H1 (cell line): ENCODE measurements at regions not wholly inside any gene's neighbourhood (a gene's known extent, or its start where the extent isn't known, plus 50 kb on each side); places are given as distances from the start of the nearest gene placed in this dataset.

Source experiments
- CTCF ChIA-PET: fragments of 300-600 bp; sonication (Branson Sonifier 250); formaldehyde crosslinking; loops from one replicate; lab custom pipeline; 2021; ENCODE audit not compliant: partially characterized antibody; lab: Charles Lee
- POLR2A ChIA-PET: fragments of 300-600 bp; sonication (Branson Sonifier 250); formaldehyde crosslinking; loops from one replicate; lab custom pipeline; 2021; ENCODE audit warnings: inconsistent platforms; ENCODE audit not compliant: partially characterized antibody; lab: Charles Lee
- DNase-seq, 2 experiments: peaks; one replicate each; pipeline versions ENCODE4 v3.0.0 to v3.0.0-alpha.2; 2010 to 2022; ENCODE audit warnings: low spot score in 2 of 2, low read depth in 1 of 2, mixed read lengths in 1 of 2
- FAIRE-seq: peaks from 2 replicates; lab custom pipeline; 2011; peaks lifted over from hg19 to GRCh38; lab: Jason Lieb, UNC
- H2AFZ ChIP-seq: 2 replicates; pipeline ENCODE4 v1.8.1; 2012; ENCODE audit warnings: low read length, inconsistent platforms
- H2AK5ac ChIP-seq: 2 replicates; pipeline ENCODE4 v1.6.1; 2013; ENCODE audit warnings: low read depth, low read length
- H2BK120ac ChIP-seq: replicated peaks from 2 replicates; pipeline ENCODE3; 2013; ENCODE audit warnings: low read depth, low read length, inconsistent platforms
- H2BK12ac ChIP-seq: 2 replicates; pipeline ENCODE4 v1.6.1; 2013; ENCODE audit warnings: low read depth, low read length
- H2BK15ac ChIP-seq: 2 replicates; pipeline ENCODE4 v1.6.1; 2013; ENCODE audit warnings: low read length
- H2BK20ac ChIP-seq: 2 replicates; pipeline ENCODE4 v1.6.1; 2013; ENCODE audit warnings: low read length
- H2BK5ac ChIP-seq: 2 replicates; pipeline ENCODE4 v1.6.1; 2013; ENCODE audit warnings: low read depth, low read length
- H3K14ac ChIP-seq: 2 replicates; pipeline ENCODE4 v1.6.1; 2013; ENCODE audit warnings: inconsistent platforms; ENCODE audit not compliant: insufficient read length
- H3K18ac ChIP-seq: 2 replicates; pipeline ENCODE4 v1.6.1; 2013; ENCODE audit warnings: low read length; ENCODE audit errors: extremely low read depth
- H3K23ac ChIP-seq: 2 replicates; pipeline ENCODE4 v1.6.1; 2013; ENCODE audit warnings: inconsistent platforms; ENCODE audit not compliant: insufficient read length
- H3K23me2 ChIP-seq: 2 replicates; pipeline ENCODE4 v1.6.1; 2013; ENCODE audit warnings: low read depth, low read length
- H3K27ac ChIP-seq: 2 replicates; pipeline ENCODE4 v1.6.1; 2011; ENCODE audit warnings: low read depth, low read length, inconsistent platforms
- H3K27me3 ChIP-seq, 4 experiments: replicated peaks in 1 of 4; 1 replicate in 1 of 4; 2 replicates in 3 of 4; pipeline versions ENCODE4 v1.6.1 to v1.8.1; 2011 to 2013; ENCODE audit warnings: low read length in 3 of 4, mild to moderate bottlenecking in 3 of 4, inconsistent platforms in 2 of 4, mixed read lengths in 2 of 4, moderate library complexity in 1 of 4; ENCODE audit not compliant: control insufficient read depth in 3 of 4, insufficient read depth in 3 of 4; ENCODE audit errors: extremely low read depth in 1 of 4
- H3K36me3 ChIP-seq, 4 experiments: 2 replicates each; pipeline versions ENCODE4 v1.6.1 to v1.8.1; 2011 to 2013; ENCODE audit warnings: mild to moderate bottlenecking in 4 of 4, low read length in 3 of 4, moderate library complexity in 2 of 4, control low read depth in 1 of 4, inconsistent platforms in 1 of 4; ENCODE audit not compliant: insufficient read depth in 4 of 4, control insufficient read depth in 2 of 4
- H3K4ac ChIP-seq: replicated peaks from 2 replicates; pipeline ENCODE3; 2013; ENCODE audit warnings: low read length, low read depth, mixed read lengths, inconsistent platforms; ENCODE audit not compliant: insufficient read length
- H3K4me1 ChIP-seq, 4 experiments: replicated peaks in 1 of 4; 1 replicate in 1 of 4; 2 replicates in 3 of 4; pipeline versions ENCODE4 v1.6.1 to v1.8.1; 2011 to 2013; ENCODE audit warnings: low read length in 3 of 4, inconsistent platforms in 2 of 4, mixed read lengths in 1 of 4; ENCODE audit not compliant: insufficient read depth in 4 of 4, control insufficient read depth in 3 of 4
- H3K4me2 ChIP-seq, 2 experiments: 2 replicates each; pipeline versions ENCODE4 v1.6.1 to v1.8.1; 2011 to 2013; ENCODE audit warnings: low read depth in 2 of 2, low read length in 2 of 2, control low read depth in 1 of 2, inconsistent platforms in 1 of 2, mild to moderate bottlenecking in 1 of 2; ENCODE audit not compliant: insufficient read depth in 1 of 2
- H3K4me3 ChIP-seq, 4 experiments: fragments of 200-600, 300-600 bp in 1 of 4; sonication (generic), shearing (Covaris generic), sonication (Bioruptor Twin) in 1 of 4; 2 replicates each; pipeline versions ENCODE4 v1.5.1 to v1.8.1; 2011 to 2016; ENCODE audit warnings: low read length in 4 of 4, low read depth in 3 of 4, control low read depth in 2 of 4, inconsistent platforms in 2 of 4, mild to moderate bottlenecking in 2 of 4, mixed read lengths in 1 of 4, moderate library complexity in 1 of 4; ENCODE audit not compliant: insufficient read depth in 2 of 4; ENCODE audit errors: extremely low read depth in 1 of 4
- H3K56ac ChIP-seq: replicated peaks from 2 replicates; pipeline ENCODE3; 2013; ENCODE audit warnings: low read depth, mild to moderate bottlenecking, mixed read lengths, low read length, inconsistent platforms; ENCODE audit not compliant: insufficient read length
- H3K79me1 ChIP-seq: 2 replicates; pipeline ENCODE4 v1.6.1; 2013; ENCODE audit warnings: low read depth, low read length, control low read depth
- H3K79me2 ChIP-seq, 2 experiments: 2 replicates each; pipeline versions ENCODE4 v1.6.1 to v1.8.1; 2012 to 2013; ENCODE audit warnings: low read length in 2 of 2, mild to moderate bottlenecking in 2 of 2, inconsistent platforms in 1 of 2; ENCODE audit not compliant: insufficient read depth in 2 of 2, control insufficient read depth in 1 of 2
- H3K9ac ChIP-seq, 4 experiments: replicated peaks in 1 of 4; 1 replicate in 1 of 4; 2 replicates in 3 of 4; pipeline versions ENCODE4 v1.6.1 to v1.8.1; 2011 to 2013; ENCODE audit warnings: low read depth in 3 of 4, low read length in 3 of 4, control low read depth in 2 of 4, mild to moderate bottlenecking in 2 of 4, moderate library complexity in 2 of 4, inconsistent platforms in 1 of 4; ENCODE audit errors: extremely low read depth in 1 of 4
- H3K9me3 ChIP-seq, 2 experiments: 2 replicates each; pipeline versions ENCODE4 v1.6.1 to v1.8.1; 2012 to 2013; ENCODE audit warnings: mild to moderate bottlenecking in 2 of 2, moderate library complexity in 2 of 2, control low read depth in 1 of 2, inconsistent platforms in 1 of 2, low read depth in 1 of 2, low read length in 1 of 2, mixed read lengths in 1 of 2; ENCODE audit not compliant: insufficient read depth in 2 of 2
- H4K20me1 ChIP-seq, 2 experiments: replicated peaks in 1 of 2; 2 replicates each; pipeline versions ENCODE3 to v1.8.1; 2011 to 2013; ENCODE audit warnings: inconsistent platforms in 2 of 2, low read length in 2 of 2, mild to moderate bottlenecking in 1 of 2; ENCODE audit not compliant: insufficient read depth in 2 of 2, control insufficient read depth in 1 of 2
- H4K5ac ChIP-seq: 2 replicates; pipeline ENCODE4 v1.6.1; 2013; ENCODE audit warnings: low read length, low read depth, mixed read lengths, inconsistent platforms; ENCODE audit not compliant: insufficient read length
- H4K8ac ChIP-seq: 2 replicates; pipeline ENCODE4 v1.8.0; 2013; ENCODE audit warnings: mild to moderate bottlenecking, moderate library complexity, low read length, inconsistent platforms; ENCODE audit not compliant: insufficient read depth; ENCODE audit errors: extremely low read depth
- H4K91ac ChIP-seq: replicated peaks from 2 replicates; pipeline ENCODE3; 2013; ENCODE audit warnings: low read length, mixed read lengths, inconsistent platforms; ENCODE audit not compliant: insufficient read length
- ASH2L ChIP-seq: fragments of 200-600, 300-600 bp; sonication (generic); IDR thresholded peaks from one replicate; pipeline ENCODE4 v1.7.1; 2017; ENCODE audit warnings: low read length
- CBX5 ChIP-seq: fragments of 300-800, 300-1000 bp; sonication (generic); IDR thresholded peaks from 2 replicates; pipeline ENCODE4 v1.7.1; 2016; ENCODE audit warnings: antibody characterized with exemption, low read length, low read depth
- HDAC2 ChIP-seq, 2 experiments: fragments of 300-600 bp in 1 of 2; sonication (generic) in 1 of 2; IDR thresholded peaks; 2 replicates each; pipeline ENCODE4 v1.6.1; 2011 to 2012; ENCODE audit warnings: low read depth in 2 of 2, low read length in 2 of 2, mild to moderate bottlenecking in 2 of 2, moderate library complexity in 2 of 2, borderline replicate concordance in 1 of 2, inconsistent platforms in 1 of 2
- JUND ChIP-seq: IDR thresholded peaks from 2 replicates; pipeline ENCODE4 v1.6.1; 2011; ENCODE audit warnings: mild to moderate bottlenecking, improper control_type of control experiment, low read length
- KDM1A ChIP-seq: fragments of 200-600, 300-600 bp; sonication (generic); IDR thresholded peaks from 2 replicates; pipeline ENCODE4 v1.7.1; 2016; ENCODE audit warnings: mild to moderate bottlenecking, low read length, borderline replicate concordance
- KDM5A ChIP-seq: fragments of 200-600 bp; IDR thresholded peaks from 2 replicates; pipeline ENCODE4 v1.7.1; 2012; ENCODE audit warnings: mild to moderate bottlenecking, low read length, inconsistent platforms, mixed read lengths
- NRF1 ChIP-seq: IDR thresholded peaks from 2 replicates; pipeline ENCODE4 v1.6.1; 2011; ENCODE audit warnings: mild to moderate bottlenecking, low read depth, low read length, improper control_type of control experiment
- POLR2A ChIP-seq, 2 experiments: IDR thresholded peaks; 1 replicate in 1 of 2; 2 replicates in 1 of 2; pipeline ENCODE4 v1.6.1; 2011; ENCODE audit warnings: low read depth in 2 of 2, low read length in 2 of 2, mild to moderate bottlenecking in 2 of 2; ENCODE audit errors: control extremely low read depth in 1 of 2
- RFX5 ChIP-seq: IDR thresholded peaks from 2 replicates; pipeline ENCODE4 v1.6.1; 2011; ENCODE audit warnings: low read depth, low read length, improper control_type of control experiment, borderline replicate concordance
- RXRA ChIP-seq: IDR thresholded peaks from 2 replicates; pipeline ENCODE4 v1.6.1; 2011; ENCODE audit warnings: low read depth, mild to moderate bottlenecking, low read length, moderate library complexity; ENCODE audit not compliant: insufficient read depth
- SUZ12 ChIP-seq: fragments of 200-600 bp; sonication (generic); IDR thresholded peaks from 2 replicates; pipeline ENCODE4 v1.6.1; 2012; ENCODE audit warnings: mild to moderate bottlenecking, inconsistent platforms, low read length, moderate library complexity, mixed read lengths
- TAF7 ChIP-seq: optimal IDR thresholded peaks from 2 replicates; pipeline ENCODE3; 2011; ENCODE audit warnings: low read depth, mild to moderate bottlenecking, inconsistent platforms, low read length, moderate library complexity, borderline replicate concordance
- YY1 ChIP-seq: IDR thresholded peaks from 2 replicates; pipeline ENCODE4 v1.6.1; 2011; ENCODE audit warnings: low read depth, mild to moderate bottlenecking, low read length
- WGBS, 2 experiments: shearing (Covaris generic) in 1 of 2; methylation state at CpG; one replicate each; pipeline versions ENCODE4 v1.1.6 to v1.1.7; 2013 to 2015; ENCODE audit warnings: low lambda C conversion rate in 2 of 2, mixed read lengths in 2 of 2, inconsistent platforms in 1 of 2, low coverage in 1 of 2, missing lambda C conversion rate in 1 of 2; ENCODE audit not compliant: insufficient replicate concordance in 2 of 2, insufficient coverage in 1 of 2, insufficient read length in 1 of 2; ENCODE audit errors: extremely low coverage in 1 of 2, missing lambda C conversion rate in 1 of 2; 5-methylcytosine and 5-hydroxymethylcytosine counted together
- TF ChIP-seq, protein P1 (sequence below): IDR thresholded peaks from 2 replicates; pipeline ENCODE4 v1.6.1; 2012; ENCODE audit warnings: inconsistent platforms

DNA sequence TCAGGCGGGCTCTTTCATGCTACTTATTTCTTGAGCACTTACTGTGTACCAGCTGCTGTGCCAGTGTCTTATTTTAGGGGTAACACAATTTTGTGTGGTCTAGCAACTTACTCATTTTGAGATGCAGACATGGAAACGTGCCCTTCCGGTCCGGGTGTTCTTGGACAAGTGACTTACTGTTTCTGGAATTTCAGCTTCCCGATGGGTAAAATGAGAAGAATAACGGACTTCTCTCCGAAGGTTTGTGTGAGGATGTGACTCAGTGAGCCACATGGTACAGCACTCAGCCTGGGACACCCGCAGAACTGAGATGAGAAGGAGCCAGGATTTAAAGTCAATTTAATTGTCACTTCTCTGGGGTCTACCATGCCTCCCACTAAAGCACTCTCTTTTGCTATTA lies 114.5 kb upstream of the SYT13 start:
- H3K79me1 ChIP-seq, result no peaks in the 10 kb centered on the region
- H4K5ac ChIP-seq, result no peak overlapping the region
- no peak overlapping the region for H2BK20ac ChIP-seq
- no peak overlapping the region for H3K27ac ChIP-seq
- no peak overlapping the region for H4K8ac ChIP-seq
- no peaks in the 10 kb centered on the region for H3K79me2 ChIP-seq
- no peak overlapping the region for H3K9ac ChIP-seq
- H3K18ac ChIP-seq, result no peak overlapping the region
- no peak overlapping the region for H3K4me3 ChIP-seq
- no peak overlapping the region for H2BK120ac ChIP-seq
- DNase-seq (no peak), FAIRE-seq (no peak)
- no peak overlapping the region for H3K23ac ChIP-seq
- H2BK5ac ChIP-seq, result no peak overlapping the region
- no peak overlapping the region for H2AK5ac ChIP-seq
- no peaks in the 10 kb centered on the region for H3K36me3 ChIP-seq
- H3K4me1 ChIP-seq, result no peaks in the 10 kb centered on the region
- H3K9me3 ChIP-seq, result no peaks in the 10 kb centered on the region
- no peak overlapping the region for H3K56ac ChIP-seq
- no peaks in the 10 kb centered on the region for H3K23me2 ChIP-seq
- no peak overlapping the region for H2AFZ ChIP-seq
- H2BK15ac ChIP-seq, result no peak overlapping the region
- no peak overlapping the region for H3K4me2 ChIP-seq
- CTCF ChIA-PET, result interaction anchor here (1.1 to 3.0 kb wide), 8 partner anchors 9 to 371 kb away, joined by 3 to 17 read pairs (median 5); no protein-coding TSS in a partner anchor
- POLR2A ChIA-PET, result interaction anchor here (0.6 to 1.0 kb wide), 2 partner anchors 9 to 178 kb away, joined by 3 to 4 read pairs; no protein-coding TSS in a partner anchor
- no peaks in the 10 kb centered on the region for H4K20me1 ChIP-seq
- no peak overlapping the region for H3K4ac ChIP-seq
- no peak overlapping the region for H2BK12ac ChIP-seq
- H4K91ac ChIP-seq, result no peak overlapping the region
- no peaks in the 10 kb centered on the region; a peak in 1 of 7 replicates for H3K27me3 ChIP-seq
- H3K14ac ChIP-seq, result no peak overlapping the region
- WGBS, 2 experiments, result 88% methylated on average over 8 of the region's 8 CpGs; no CpG with 5 or more reads in 1 of the 2 experiments
- TF ChIP-seq RXRA, result no peak
- no peak for TF ChIP-seq JUND
- no peak for TF ChIP-seq RFX5
- TF ChIP-seq, protein P1, sequence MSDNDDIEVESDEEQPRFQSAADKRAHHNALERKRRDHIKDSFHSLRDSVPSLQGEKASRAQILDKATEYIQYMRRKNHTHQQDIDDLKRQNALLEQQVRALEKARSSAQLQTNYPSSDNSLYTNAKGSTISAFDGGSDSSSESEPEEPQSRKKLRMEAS, result no peak
- no peak for TF ChIP-seq YY1
- TF ChIP-seq POLR2A (IDR thresholded peaks at IDR 0.05; ENCODE audit: control extremely low read depth in 1 of 2, low read depth in 2 of 2, low read length in 2 of 2), result no peak
- no peak for TF ChIP-seq ASH2L
- no peak for TF ChIP-seq KDM1A
- no peak for TF ChIP-seq KDM5A
- no peak for TF ChIP-seq TAF7
- TF ChIP-seq HDAC2 (IDR thresholded peaks at IDR 0.05; ENCODE audit: borderline replicate concordance in 1 of 2, low read depth in 2 of 2, low read length in 2 of 2), result no peak
- TF ChIP-seq NRF1, result no peak
- no peak for TF ChIP-seq CBX5
- TF ChIP-seq SUZ12, result no peak
